T-helper 17 cell (primary cell): ENCODE measurements at regions not wholly inside any gene's neighbourhood (a gene's known extent, or its start where the extent isn't known, plus 50 kb on each side); places are given as distances from the start of the nearest gene placed in this dataset.

ENCODE experiments used
- ATAC-seq: fragments of 150-1000 bp; cut with Tn5 transposase; 2 replicates; pipeline ENCODE4 v1.10.0; 2021; ENCODE audit warnings: mild to moderate bottlenecking, moderate library complexity
- DNase-seq, 3 donors: peaks; one replicate each; pipeline versions ENCODE4 v3.0.0 to v3.0.0-alpha.2; 2020 to 2021
- H3K9me3 ChIP-seq: one replicate; pipeline ENCODE4 v1.7.0; 2013; ENCODE audit warnings: low read length, mild to moderate bottlenecking; ENCODE audit not compliant: control insufficient read depth, poor library complexity, severe bottlenecking
- H3K27ac Mint-ChIP-seq: one replicate; pipeline ENCODE4 v1.8.0; 2022; ENCODE audit warnings: mild to moderate bottlenecking, moderate library complexity, mixed read lengths
- H3K27me3 Mint-ChIP-seq: one replicate; pipeline ENCODE4 v1.8.0; 2022; ENCODE audit warnings: mixed read lengths
- H3K36me3 Mint-ChIP-seq: one replicate; pipeline ENCODE4 v1.8.0; 2022; ENCODE audit warnings: low read depth, mixed read lengths
- H3K4me1 Mint-ChIP-seq: one replicate; pipeline ENCODE4 v1.8.0; 2022; ENCODE audit warnings: mild to moderate bottlenecking, mixed read lengths
- H3K4me3 Mint-ChIP-seq: one replicate; pipeline ENCODE4 v1.8.0; 2022; ENCODE audit warnings: mild to moderate bottlenecking, moderate library complexity, mixed read lengths

- no peak overlapping the region for H3K27ac Mint-ChIP-seq
Measured at GRCh38 chrX:95218976-95219375, 1465.7 kb upstream of the DIAPH2 start.

GRCh38 chrX:95248386-95248785, 1436.3 kb upstream of the DIAPH2 start:
- DNase-seq (no peak), ATAC-seq (no peak)
- Mint-ChIP-seq H3K36me3 (no peaks in the 10 kb centered on the region), H3K4me3 (no peak overlapping the region), H3K4me1 (no peaks in the 10 kb centered on the region), H3K27me3 (no peaks in the 10 kb centered on the region), H3K27ac (no peak overlapping the region)
- H3K9me3 ChIP-seq = no peaks in the 10 kb centered on the region

More at GRCh38 chrX:95218976-95219375, 1465.7 kb upstream of the DIAPH2 start:
- DNase-seq = no peak
- Mint-ChIP-seq H3K4me1 (no peaks in the 10 kb centered on the region), H3K27me3 (no peaks in the 10 kb centered on the region), H3K4me3 (no peak overlapping the region), H3K36me3 (no peaks in the 10 kb centered on the region)
- ATAC-seq = no peak
- no peaks in the 10 kb centered on the region for H3K9me3 ChIP-seq

GRCh38 chrX:95290455-95290854, 1394.2 kb upstream of the DIAPH2 start:
- Mint-ChIP-seq H3K36me3 (no peaks in the 10 kb centered on the region), H3K4me3 (no peak overlapping the region), H3K27me3 (no peaks in the 10 kb centered on the region), H3K27ac (no peak overlapping the region), H3K4me1 (no peaks in the 10 kb centered on the region)
- no peaks in the 10 kb centered on the region for H3K9me3 ChIP-seq
- ATAC-seq (no peak), DNase-seq (no peak)

GRCh38 chrX:95291561-95291960, 1393.1 kb upstream of the DIAPH2 start:
- no peak overlapping the region for H3K27ac Mint-ChIP-seq
- no peaks in the 10 kb centered on the region for H3K36me3 Mint-ChIP-seq
- H3K9me3 ChIP-seq = no peaks in the 10 kb centered on the region
- no peak for ATAC-seq
- H3K27me3 Mint-ChIP-seq = no peaks in the 10 kb centered on the region
- no peak overlapping the region for H3K4me3 Mint-ChIP-seq
- DNase-seq = no peak
- no peaks in the 10 kb centered on the region for H3K4me1 Mint-ChIP-seq

GRCh38 chrX:95318882-95319281, 1365.8 kb upstream of the DIAPH2 start:
- Mint-ChIP-seq H3K4me3 (no peak overlapping the region), H3K4me1 (no peaks in the 10 kb centered on the region), H3K27me3 (no peaks in the 10 kb centered on the region), H3K36me3 (no peaks in the 10 kb centered on the region), H3K27ac (no peak overlapping the region)
- H3K9me3 ChIP-seq = no peaks in the 10 kb centered on the region
- DNase-seq (no peak), ATAC-seq (no peak)

- Mint-ChIP-seq H3K27me3 (no peaks in the 10 kb centered on the region), H3K27ac (no peak overlapping the region), H3K4me3 (no peak overlapping the region), H3K36me3 (no peaks in the 10 kb centered on the region), H3K4me1 (no peaks in the 10 kb centered on the region)
- DNase-seq = no peak
- H3K9me3 ChIP-seq = no peaks in the 10 kb centered on the region
- ATAC-seq = no peak
Measured at GRCh38 chrX:95325185-95325584, 1359.5 kb upstream of the DIAPH2 start.

- Mint-ChIP-seq H3K4me3 (no peak overlapping the region), H3K4me1 (no peaks in the 10 kb centered on the region), H3K27me3 (no peaks in the 10 kb centered on the region), H3K36me3 (no peaks in the 10 kb centered on the region), H3K27ac (no peak overlapping the region)
- no peak for DNase-seq
- no peaks in the 10 kb centered on the region for H3K9me3 ChIP-seq
- ATAC-seq = no peak
Measured at GRCh38 chrX:95330292-95330691, 1354.3 kb upstream of the DIAPH2 start.

GRCh38 chrX:95332530-95332929, 1352.1 kb upstream of the DIAPH2 start:
- ATAC-seq (no peak), DNase-seq (no peak)
- no peak overlapping the region for H3K27ac Mint-ChIP-seq
- no peaks in the 10 kb centered on the region for H3K4me1 Mint-ChIP-seq
- H3K27me3 Mint-ChIP-seq = no peaks in the 10 kb centered on the region
- no peak overlapping the region for H3K4me3 Mint-ChIP-seq
- no peaks in the 10 kb centered on the region for H3K36me3 Mint-ChIP-seq
- H3K9me3 ChIP-seq = no peaks in the 10 kb centered on the region

GRCh38 chrX:95346856-95347255, 1337.8 kb upstream of the DIAPH2 start:
- Mint-ChIP-seq H3K4me1 (no peaks in the 10 kb centered on the region), H3K4me3 (no peak overlapping the region), H3K27ac (no peak overlapping the region), H3K27me3 (no peaks in the 10 kb centered on the region), H3K36me3 (no peaks in the 10 kb centered on the region)
- no peak for ATAC-seq
- H3K9me3 ChIP-seq = no peaks in the 10 kb centered on the region
- DNase-seq = no peak

- no peaks in the 10 kb centered on the region for H3K9me3 ChIP-seq
- no peaks in the 10 kb centered on the region for H3K36me3 Mint-ChIP-seq
- H3K4me3 Mint-ChIP-seq = no peak overlapping the region
- ATAC-seq (no peak), DNase-seq (no peak)
- no peak overlapping the region for H3K27ac Mint-ChIP-seq
- no peaks in the 10 kb centered on the region for H3K4me1 Mint-ChIP-seq
- no peaks in the 10 kb centered on the region for H3K27me3 Mint-ChIP-seq
Measured at GRCh38 chrX:95350774-95351488, 1333.7 kb upstream of the DIAPH2 start.

GRCh38 chrX:95367286-95367685, 1317.4 kb upstream of the DIAPH2 start:
- DNase-seq = no peak
- H3K27me3 Mint-ChIP-seq = no peaks in the 10 kb centered on the region
- no peaks in the 10 kb centered on the region for H3K36me3 Mint-ChIP-seq

GRCh38 chrX:95382799-95383198, 1301.8 kb upstream of the DIAPH2 start:
- no peaks in the 10 kb centered on the region for H3K27me3 Mint-ChIP-seq

More at GRCh38 chrX:95367286-95367685, 1317.4 kb upstream of the DIAPH2 start:
- ATAC-seq = no peak
- Mint-ChIP-seq H3K4me3 (no peak overlapping the region), H3K4me1 (no peaks in the 10 kb centered on the region), H3K27ac (no peak overlapping the region)
- H3K9me3 ChIP-seq = no peaks in the 10 kb centered on the region

GRCh38 chrX:95383778-95384177, 1300.9 kb upstream of the DIAPH2 start:
- H3K36me3 Mint-ChIP-seq = no peaks in the 10 kb centered on the region
- no peaks in the 10 kb centered on the region for H3K27me3 Mint-ChIP-seq
- no peak overlapping the region for H3K4me3 Mint-ChIP-seq
- H3K27ac Mint-ChIP-seq = no peak overlapping the region
- ATAC-seq = no peak
- no peaks in the 10 kb centered on the region for H3K9me3 ChIP-seq
- H3K4me1 Mint-ChIP-seq = no peaks in the 10 kb centered on the region
- DNase-seq = no peak

More at GRCh38 chrX:95382799-95383198, 1301.8 kb upstream of the DIAPH2 start:
- Mint-ChIP-seq H3K27ac (no peak overlapping the region), H3K36me3 (no peaks in the 10 kb centered on the region), H3K4me1 (no peaks in the 10 kb centered on the region), H3K4me3 (no peak overlapping the region)
- H3K9me3 ChIP-seq = no peaks in the 10 kb centered on the region
- DNase-seq (no peak), ATAC-seq (no peak)

GRCh38 chrX:95427389-95427788, 1257.3 kb upstream of the DIAPH2 start:
- Mint-ChIP-seq H3K36me3 (no peaks in the 10 kb centered on the region), H3K27me3 (no peaks in the 10 kb centered on the region), H3K27ac (no peak overlapping the region), H3K4me1 (no peaks in the 10 kb centered on the region), H3K4me3 (no peak overlapping the region)
- DNase-seq (no peak), ATAC-seq (no peak)
- no peaks in the 10 kb centered on the region for H3K9me3 ChIP-seq
